GM18505 (cell line): ENCODE measurements at regions not wholly inside any gene's neighbourhood (a gene's known extent, or its start where the extent isn't known, plus 50 kb on each side); places are given as distances from the start of the nearest gene placed in this dataset.
"Not testable (repeated sequence)": the region's sequence is repeated elsewhere in the genome, so short reads cannot be mapped to it uniquely, and the experiment has no call there.

Source experiments
- ATAC-seq: cut with Tn5 transposase; IDR thresholded peaks from one replicate; pipeline ENCODE4 v1.9.1; 2021; ENCODE audit not compliant: unreplicated experiment
- POLR2A ChIP-seq: IDR thresholded peaks from 4 replicates; pipeline ENCODE4 v1.6.1; 2011; ENCODE audit warnings: borderline replicate concordance; ENCODE audit not compliant: insufficient read depth, insufficient read length; ENCODE audit errors: extremely low read depth

- peak; percentile 44 for ATAC-seq
- TF ChIP-seq POLR2A: no peak
Measured at GRCh38 chr3:87949879-87950208, 109.0 kb downstream of the CGGBP1 start.

DNA sequence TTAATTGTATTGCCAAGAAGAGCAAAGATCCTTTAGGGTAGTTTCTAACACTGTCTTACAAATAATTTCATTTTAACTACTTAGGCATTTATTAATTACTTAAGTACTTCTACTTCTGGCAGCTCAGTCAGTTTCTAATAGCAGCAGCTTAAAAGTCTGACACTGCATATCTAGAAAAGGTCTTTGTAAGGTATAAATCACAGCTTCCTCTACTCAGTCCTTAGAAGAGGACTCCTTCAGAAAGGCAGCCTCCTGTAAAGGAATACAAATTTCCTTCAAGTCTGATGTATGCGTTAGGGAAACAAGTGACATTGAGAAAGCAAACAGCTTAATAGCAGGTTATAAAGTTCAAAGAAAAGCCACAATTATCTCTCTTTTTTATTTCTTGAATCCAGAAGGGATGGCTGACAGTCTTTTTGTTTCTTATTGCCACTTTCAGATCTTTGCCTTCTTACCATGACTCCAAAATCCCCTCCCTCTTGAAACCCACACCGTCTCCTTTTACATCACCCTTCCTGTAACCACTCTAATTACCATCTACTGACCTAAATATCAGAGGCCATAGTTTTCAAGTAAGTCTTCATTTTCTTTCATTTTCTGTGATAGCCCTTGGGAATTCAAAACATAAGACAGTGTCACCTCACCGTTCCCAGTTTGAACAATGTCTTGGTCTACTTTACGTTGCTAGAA lies 109.5 kb downstream of the CGGBP1 start:
- TF ChIP-seq POLR2A: no peak
- peak; percentile 80 for ATAC-seq

GRCh38 chr3:87946007-87946406 lies 112.8 kb downstream of the CGGBP1 start:
- not testable (repeated sequence) for ATAC-seq

GRCh38 chr3:87942256-87942655 lies 116.5 kb downstream of the CGGBP1 start:
- ATAC-seq: not testable (repeated sequence)

DNA sequence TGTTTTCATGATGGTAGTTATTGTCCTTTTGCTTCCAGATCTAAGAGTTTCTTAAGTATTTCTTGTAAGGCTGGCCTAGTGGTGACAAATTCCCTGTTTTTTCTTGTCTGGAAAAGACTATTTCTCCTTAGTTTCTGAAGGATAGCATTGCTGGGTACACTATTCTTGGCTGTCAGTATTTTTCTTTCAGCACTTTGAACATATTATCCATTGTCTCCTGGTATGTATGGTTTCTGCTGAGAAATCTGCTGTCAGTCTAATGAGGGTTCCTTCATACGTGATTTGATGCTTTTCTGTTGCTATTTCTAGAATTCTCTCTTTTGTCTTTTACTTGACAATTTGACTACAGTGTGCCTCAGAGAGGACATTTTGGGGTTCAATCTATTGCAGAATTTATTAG lies 134.3 kb downstream of the CGGBP1 start:
- no peak for TF ChIP-seq POLR2A
- no peak for ATAC-seq

GRCh38 chr3:87920549-87920948 lies 138.3 kb downstream of the CGGBP1 start:
- TF ChIP-seq POLR2A: no peak
- no peak for ATAC-seq

DNA sequence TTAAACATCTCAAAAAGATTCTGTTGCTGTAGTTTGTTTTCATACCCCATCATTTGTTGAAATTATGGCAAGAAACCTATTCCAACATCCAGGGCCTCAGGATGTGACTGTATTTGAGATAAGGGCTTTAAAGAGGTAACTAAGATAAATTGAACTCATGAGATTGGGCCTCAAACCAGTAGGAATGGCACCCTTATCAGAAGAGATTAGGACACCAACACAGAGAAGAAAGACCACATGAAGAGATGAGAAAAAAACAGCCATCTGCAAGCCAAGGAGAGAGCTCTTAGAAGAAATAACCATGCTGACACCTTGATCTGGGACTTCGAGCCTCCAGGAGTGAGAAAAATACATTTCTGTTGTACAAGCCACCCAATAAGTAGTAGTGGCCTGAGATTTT lies 157.7 kb downstream of the CGGBP1 start:
- no peak for TF ChIP-seq POLR2A
- no peak for ATAC-seq

- TF ChIP-seq POLR2A: no peak
- ATAC-seq: no peak
Measured at GRCh38 chr3:87900061-87900460, 158.7 kb downstream of the CGGBP1 start.

DNA sequence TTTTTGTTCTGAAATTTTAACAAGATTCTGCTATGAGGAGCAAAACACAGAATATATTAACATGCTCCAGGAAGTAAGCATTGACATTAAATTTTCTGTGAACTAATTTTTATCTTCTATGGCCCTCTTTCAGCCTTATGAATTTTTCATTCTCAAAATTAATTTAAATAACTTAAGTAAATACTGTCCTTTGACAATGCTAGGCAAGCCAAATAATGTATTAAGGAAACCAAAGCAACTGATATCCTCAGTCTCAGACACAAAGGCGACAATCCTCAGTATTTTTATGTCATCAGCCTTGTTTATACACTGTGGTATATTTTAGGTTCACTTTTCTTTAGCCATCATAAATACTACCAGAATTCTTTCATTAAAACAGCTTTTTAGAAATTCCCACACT lies 159.8 kb downstream of the CGGBP1 start:
- no peak for TF ChIP-seq POLR2A
- no peak for ATAC-seq

DNA sequence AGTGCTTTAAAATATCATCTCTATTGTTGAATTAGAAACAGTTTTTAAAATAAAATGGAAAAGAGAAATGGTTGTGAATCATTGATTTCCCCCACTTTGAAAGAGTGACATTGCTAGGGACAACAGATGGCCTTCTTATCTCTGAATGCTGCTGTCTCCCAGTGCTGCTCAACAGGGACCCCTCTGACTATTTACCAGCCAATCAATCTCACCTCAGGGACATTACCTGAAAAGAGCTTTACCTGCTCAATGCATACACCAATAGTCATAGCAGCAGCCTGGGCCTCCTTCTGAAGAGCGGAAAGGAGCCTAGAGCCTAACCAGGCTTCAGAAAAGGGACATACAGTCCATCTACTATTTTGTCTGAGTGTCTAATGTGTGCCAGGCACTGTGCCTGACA lies 162.8 kb downstream of the CGGBP1 start:
- no peak for ATAC-seq
- TF ChIP-seq POLR2A: no peak

GRCh38 chr3:87873136-87873535 lies 185.7 kb downstream of the CGGBP1 start:
- TF ChIP-seq POLR2A: no peak
- no peak for ATAC-seq

GRCh38 chr3:87867001-87867400 lies 191.8 kb downstream of the CGGBP1 start:
- ATAC-seq: no peak
- no peak for TF ChIP-seq POLR2A

- TF ChIP-seq POLR2A: no peak
- no peak for ATAC-seq
Measured at GRCh38 chr3:87856126-87856525, 202.7 kb downstream of the CGGBP1 start.

- no peak for ATAC-seq
- no peak for TF ChIP-seq POLR2A
Measured at GRCh38 chr3:87855616-87856015, 203.2 kb downstream of the CGGBP1 start.

- ATAC-seq: no peak
- no peak for TF ChIP-seq POLR2A
Measured at GRCh38 chr3:87855211-87855610, 203.6 kb downstream of the CGGBP1 start.
